Testis (tissue), 2 donors: ENCODE measurements at regions not wholly inside any gene's neighbourhood (a gene's known extent, or its start where the extent isn't known, plus 50 kb on each side); places are given as distances from the start of the nearest gene placed in this dataset.

Source experiments
- CTCF ChIP-seq, 3 experiments: fragments of 450-650 bp in 2 of 3; fragments of 200-600 bp in 1 of 3; sonication (generic) in 1 of 3; IDR thresholded peaks; one replicate each; pipeline ENCODE4 v1.5.1; 2016 to 2019; ENCODE audit warnings: antibody characterized with exemption in 3 of 3, mild to moderate bottlenecking in 2 of 3, moderate library complexity in 1 of 3
- POLR2A ChIP-seq: fragments of 450-650 bp; IDR thresholded peaks from one replicate; pipeline ENCODE4 v1.6.1; 2017; ENCODE audit warnings: antibody characterized with exemption, mild to moderate bottlenecking, moderate library complexity

DNA sequence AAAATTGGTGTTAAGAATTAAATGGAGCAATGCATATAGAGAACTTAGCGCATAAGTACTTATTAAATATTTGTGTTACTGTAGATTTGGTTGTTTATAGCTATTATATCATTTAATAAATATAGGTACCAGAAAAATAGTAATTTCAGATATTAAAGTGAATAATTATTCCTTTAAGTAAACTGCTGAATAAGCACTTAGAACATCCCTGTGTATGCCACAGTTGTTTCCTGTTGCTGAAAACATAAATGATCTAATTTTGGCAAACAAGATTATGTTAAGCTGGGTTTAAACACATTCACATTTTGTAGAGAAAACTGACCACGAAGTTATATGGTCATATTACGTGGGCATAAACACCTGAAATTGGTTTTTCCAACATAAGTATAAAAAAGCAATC is 388.0 kb upstream of the ZNF804A start:
- no peak for TF ChIP-seq CTCF (IDR thresholded peaks at IDR 0.05)
- no peak for TF ChIP-seq POLR2A
